Activated naive CD8-positive, alpha-beta T cell treated with anti-CD3 and anti-CD28 coated beads, Interleukin-2, amount 50 U/mL, for 16 hours (primary cell): ENCODE measurements at regions not wholly inside any gene's neighbourhood (a gene's known extent, or its start where the extent isn't known, plus 50 kb on each side); places are given as distances from the start of the nearest gene placed in this dataset.

Experiments used
- DNase-seq: peaks from one replicate; pipeline ENCODE4 v3.0.0-alpha.2; 2020; ENCODE audit warnings: low read depth, low spot score

DNA sequence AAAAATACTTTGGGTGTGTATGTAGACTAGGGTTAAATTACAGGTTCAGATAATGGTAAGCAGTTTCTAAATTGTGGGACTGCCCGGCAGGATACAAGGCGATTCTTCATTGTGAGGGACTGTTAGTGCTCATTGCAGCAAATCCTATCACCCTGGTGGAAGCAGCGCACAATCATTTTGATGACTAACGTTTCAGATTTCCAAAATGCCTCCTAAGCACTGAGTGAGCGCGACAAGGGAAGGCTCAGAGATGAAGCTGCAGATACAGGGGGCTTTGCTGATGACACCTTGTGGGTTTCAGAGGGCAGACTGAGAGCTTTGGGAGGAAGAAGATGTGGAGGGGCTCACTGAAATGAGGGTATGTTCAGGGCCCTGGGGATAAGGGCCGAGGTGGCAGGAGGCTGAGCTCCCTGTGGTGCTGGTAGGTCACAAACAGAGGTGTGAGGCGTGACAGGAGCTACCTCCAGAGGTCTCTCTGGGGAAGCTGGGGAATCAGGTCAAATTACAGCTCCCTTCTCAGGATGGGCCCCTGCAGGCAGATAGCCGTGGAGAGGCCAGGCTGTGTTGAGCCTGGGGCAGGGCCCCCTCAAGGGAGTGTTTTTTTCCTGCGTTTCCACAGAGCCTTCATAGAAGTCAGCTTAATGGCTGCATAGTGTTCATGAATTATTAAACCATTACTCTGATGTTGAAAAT, 84.5 kb upstream of the FYN start:
- no peak for DNase-seq

DNA sequence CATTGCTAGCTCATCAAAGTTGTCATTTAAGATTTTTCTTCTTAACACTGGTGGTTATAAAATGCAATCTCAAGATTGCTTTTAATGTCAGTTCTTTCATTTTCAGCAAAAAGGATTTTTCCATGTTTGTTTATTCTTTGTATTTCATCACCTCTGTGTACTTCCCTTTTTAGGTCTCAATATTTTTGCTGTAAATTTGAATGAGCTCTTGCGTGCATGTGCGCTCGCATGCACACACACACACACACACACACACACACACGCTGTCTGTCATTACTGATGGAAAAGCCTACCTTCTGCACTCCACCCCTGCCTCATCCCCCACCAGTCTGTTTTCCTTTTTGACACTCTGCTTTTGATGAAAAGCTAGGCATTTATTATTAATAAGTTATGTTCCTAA, 85.3 kb upstream of the FYN start:
- DNase-seq: no peak

GRCh38 chr6:111959766-111960165, 86.5 kb upstream of the FYN start:
- DNase-seq: no peak

- no peak for DNase-seq
These were observed 86.8 kb upstream of the CCN6 start for GRCh38 chr6:111967131-111967530.

GRCh38 chr6:111970426-111970825, 83.5 kb upstream of the CCN6 start:
- DNase-seq: no peak

GRCh38 chr6:111971181-111971841, 82.6 kb upstream of the CCN6 start:
- DNase-seq: no peak

GRCh38 chr6:111971866-111972532, 81.9 kb upstream of the CCN6 start:
- DNase-seq: no peak

- DNase-seq: no peak
These were observed 81.2 kb upstream of the CCN6 start for GRCh38 chr6:111972745-111973117.

GRCh38 chr6:111973118-111973761, 80.7 kb upstream of the CCN6 start:
- DNase-seq: peak; percentile 29

DNA sequence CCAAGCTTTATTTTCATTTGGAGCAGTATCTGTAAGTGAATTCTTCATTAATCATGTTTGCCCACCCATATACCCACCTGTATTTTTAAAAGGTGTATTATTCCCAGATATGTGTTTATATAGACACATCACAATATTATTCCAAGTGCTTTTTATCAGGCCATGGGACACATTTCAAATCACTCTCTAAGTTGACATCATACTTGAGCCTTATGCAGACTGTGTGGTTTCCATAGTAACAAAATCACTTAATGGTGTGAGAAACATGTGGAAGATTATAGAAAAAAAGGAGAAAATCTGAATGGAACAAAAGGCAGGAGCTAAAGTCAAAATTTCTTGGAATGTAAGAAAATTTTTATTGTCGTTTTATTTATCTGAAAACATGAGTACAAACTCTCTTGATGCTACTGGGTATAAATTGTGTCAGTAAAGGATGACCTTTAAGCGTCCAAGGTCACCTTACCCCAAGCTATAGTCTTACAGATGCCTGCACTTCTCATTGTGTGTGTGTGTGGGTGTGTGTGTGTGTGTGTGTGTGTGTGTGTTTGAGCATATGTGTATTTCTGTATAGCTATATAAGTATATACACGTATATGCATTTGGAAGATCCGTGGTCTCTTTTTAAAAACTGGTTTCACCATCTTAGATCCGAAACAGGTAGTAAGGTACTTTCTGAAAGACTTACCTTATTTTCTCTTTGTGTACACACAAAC, 79.8 kb upstream of the CCN6 start:
- DNase-seq: no peak

GRCh38 chr6:111975466-111975865, 78.4 kb upstream of the CCN6 start:
- DNase-seq: no peak

GRCh38 chr6:111976139-111976538, 77.8 kb upstream of the CCN6 start:
- DNase-seq: no peak

- DNase-seq: no peak
These were observed 75.3 kb upstream of the CCN6 start for GRCh38 chr6:111978532-111979149.

GRCh38 chr6:111979633-111980032, 74.3 kb upstream of the CCN6 start:
- DNase-seq: no peak

GRCh38 chr6:111980143-111980542, 73.8 kb upstream of the CCN6 start:
- no peak for DNase-seq

DNA sequence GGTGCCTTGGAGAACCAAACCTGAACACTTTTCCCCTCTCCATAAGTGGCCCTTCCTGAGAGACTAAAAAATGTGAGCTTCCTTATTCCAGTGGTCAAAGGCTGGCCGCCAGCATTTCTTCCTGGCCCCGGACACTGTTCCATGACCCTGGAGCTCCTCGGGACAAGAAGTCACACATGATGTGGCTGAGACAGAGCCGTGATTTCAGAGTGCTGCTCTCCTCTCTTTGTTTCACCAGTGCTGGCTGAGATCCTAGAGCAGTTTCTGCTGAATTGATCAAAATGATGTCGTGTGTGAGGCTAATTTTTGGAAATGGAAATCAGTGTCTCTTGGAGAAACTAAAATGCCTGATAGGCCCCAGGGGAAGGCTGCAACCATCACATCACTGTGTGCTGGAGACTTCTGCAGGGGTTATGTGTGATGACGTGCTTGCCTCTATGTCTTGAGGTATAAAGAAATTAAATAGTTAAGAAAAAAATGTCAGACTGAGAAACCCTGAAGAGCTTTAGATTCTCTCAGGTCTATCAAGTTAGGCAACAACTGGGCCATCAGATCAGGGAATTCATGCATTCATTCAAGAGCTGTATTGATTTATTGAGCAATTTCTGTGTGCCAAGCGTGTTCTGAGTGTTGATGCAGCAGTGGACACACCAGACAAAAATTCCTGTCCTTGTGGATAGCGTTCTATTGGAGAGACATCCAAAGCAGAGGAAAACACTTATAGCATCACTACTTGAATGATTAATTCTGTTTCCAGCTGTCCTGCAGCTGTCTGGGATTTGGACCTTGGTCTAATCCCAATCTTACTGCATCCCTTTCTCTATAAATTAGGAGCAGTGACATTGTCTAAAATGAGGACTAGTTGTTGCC, 72.7 kb upstream of the CCN6 start:
- DNase-seq: no peak

DNA sequence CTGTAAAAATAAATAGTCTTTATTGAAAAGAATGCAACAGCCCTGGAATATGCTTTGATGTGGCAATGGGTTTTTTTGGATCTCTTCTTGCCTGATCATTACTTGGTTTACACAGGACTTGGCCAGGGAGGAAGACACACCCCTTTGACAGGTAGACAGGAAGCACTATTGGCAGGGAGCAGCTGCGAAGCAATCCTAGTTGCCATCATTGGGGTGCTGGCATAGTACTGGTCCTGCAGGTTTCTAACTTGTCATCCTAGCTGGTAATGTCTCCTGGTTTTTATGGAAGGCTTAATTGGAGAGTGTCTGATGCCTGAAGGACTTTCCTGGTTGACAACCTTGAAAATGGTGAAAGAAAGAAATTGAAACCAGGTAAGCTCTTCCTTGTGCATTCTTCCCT, 71.2 kb upstream of the CCN6 start:
- no peak for DNase-seq

GRCh38 chr6:111983193-111983592, 70.7 kb upstream of the CCN6 start:
- no peak for DNase-seq

DNA sequence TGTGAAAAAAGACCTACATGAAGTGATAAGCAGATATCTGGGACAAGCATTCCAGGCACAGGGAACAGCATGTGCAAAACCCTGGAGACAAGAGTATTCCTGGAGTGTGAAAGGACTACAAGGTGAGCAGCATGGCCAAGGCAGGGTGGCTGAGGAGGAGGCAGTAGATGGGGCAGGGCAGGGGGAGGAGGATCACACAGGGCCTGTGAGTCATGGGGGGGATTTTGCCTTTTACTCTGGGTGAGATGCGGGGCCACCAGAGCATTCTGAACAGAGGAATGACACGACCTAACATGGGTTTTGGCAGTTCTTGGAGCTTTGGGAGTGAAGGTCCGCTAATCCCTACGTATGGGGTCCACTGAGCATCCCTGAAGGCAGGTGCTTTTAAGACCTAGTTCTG, 69.8 kb upstream of the CCN6 start:
- no peak for DNase-seq

GRCh38 chr6:111984516-111985201, 69.2 kb upstream of the CCN6 start:
- DNase-seq: no peak
